CD14-positive monocyte (primary cell): ENCODE measurements at regions not wholly inside any gene's neighbourhood (a gene's known extent, or its start where the extent isn't known, plus 50 kb on each side); places are given as distances from the start of the nearest gene placed in this dataset.
"Not testable (repeated sequence)": the region's sequence is repeated elsewhere in the genome, so short reads cannot be mapped to it uniquely, and the experiment has no call there.

ENCODE experiments used
- DNase-seq, 3 donors: peaks; one replicate each; pipeline ENCODE4 v3.0.0-alpha.2; 2011 to 2022
- H2AFZ ChIP-seq: 2 replicates; pipeline ENCODE4 v1.6.0; 2012; ENCODE audit warnings: mild to moderate bottlenecking, low read depth, low read length, inconsistent platforms; ENCODE audit not compliant: insufficient read depth, poor library complexity, severe bottlenecking
- H3K27ac ChIP-seq, 2 donors: 1 replicate in 1 of 2; 2 replicates in 1 of 2; pipeline ENCODE4 v1.5.1; 2012 to 2013; ENCODE audit warnings: low read length in 2 of 2, control low read depth in 1 of 2, inconsistent platforms in 1 of 2, low read depth in 1 of 2, mild to moderate bottlenecking in 1 of 2
- H3K27me3 ChIP-seq, 2 donors: one replicate each; pipeline versions ENCODE4 v1.6.0 to v1.6.1; 2011 to 2013; ENCODE audit warnings: low read length in 2 of 2; ENCODE audit not compliant: control insufficient read depth in 2 of 2, insufficient read depth in 2 of 2
- H3K36me3 ChIP-seq, 2 donors: replicated peaks in 1 of 2; 1 replicate in 1 of 2; 2 replicates in 1 of 2; pipeline versions ENCODE4 v1.5.1 to v1.6.1; 2012 to 2013; ENCODE audit warnings: low read length in 2 of 2, control low read depth in 1 of 2, inconsistent platforms in 1 of 2, mild to moderate bottlenecking in 1 of 2; ENCODE audit not compliant: insufficient read depth in 2 of 2, control insufficient read depth in 1 of 2
- H3K4me1 ChIP-seq, 2 donors: 1 replicate in 1 of 2; 2 replicates in 1 of 2; pipeline versions ENCODE4 v1.5.1 to v1.6.1; 2012 to 2013; ENCODE audit warnings: low read length in 2 of 2, control low read depth in 1 of 2, inconsistent platforms in 1 of 2, mild to moderate bottlenecking in 1 of 2, moderate library complexity in 1 of 2; ENCODE audit not compliant: insufficient read depth in 2 of 2, control insufficient read depth in 1 of 2
- H3K4me2 ChIP-seq: replicated peaks from 2 replicates; pipeline ENCODE3; 2012; ENCODE audit warnings: low read length, moderate library complexity, mild to moderate bottlenecking; ENCODE audit not compliant: poor library complexity, severe bottlenecking; ENCODE audit errors: extremely low read depth
- H3K4me3 ChIP-seq, 3 experiments: fragments of 200-600 bp in 1 of 3; sonication (generic) in 1 of 3; replicated peaks in 1 of 3; 1 replicate in 2 of 3; 2 replicates in 1 of 3; pipeline ENCODE4 v1.5.1; 2011 to 2013; ENCODE audit warnings: low read length in 3 of 3, mild to moderate bottlenecking in 3 of 3, control low read depth in 2 of 3, low read depth in 2 of 3, inconsistent platforms in 1 of 3, moderate library complexity in 1 of 3
- H3K79me2 ChIP-seq: 2 replicates; pipeline ENCODE4 v1.6.0; 2012; ENCODE audit warnings: mild to moderate bottlenecking, control low read depth, inconsistent platforms, low read length, moderate library complexity; ENCODE audit not compliant: insufficient read depth
- H3K9ac ChIP-seq: 2 replicates; pipeline ENCODE4 v1.6.0; 2017; ENCODE audit warnings: low read length, mild to moderate bottlenecking; ENCODE audit not compliant: insufficient read depth, poor library complexity, severe bottlenecking
- H3K9me3 ChIP-seq, 2 donors: replicated peaks in 1 of 2; 1 replicate in 1 of 2; 2 replicates in 1 of 2; pipeline versions ENCODE4 v1.5.1 to v1.6.1; 2012 to 2013; ENCODE audit warnings: low read length in 2 of 2, control low read depth in 1 of 2; ENCODE audit not compliant: control insufficient read depth in 1 of 2, insufficient read depth in 1 of 2
- H4K20me1 ChIP-seq: 2 replicates; pipeline ENCODE4 v1.6.0; 2012; ENCODE audit warnings: mild to moderate bottlenecking, low read length, control low read depth, moderate library complexity; ENCODE audit not compliant: insufficient read depth
- H3K27ac Mint-ChIP-seq, 7 donors: one replicate each; pipeline ENCODE4 v1.8.0; 2020; ENCODE audit warnings: mild to moderate bottlenecking in 7 of 7, mixed read lengths in 7 of 7, moderate library complexity in 6 of 7, inconsistent platforms in 2 of 7
- H3K27me3 Mint-ChIP-seq, 3 donors: one replicate each; pipeline ENCODE4 v1.8.0; 2021 to 2022; ENCODE audit warnings: low read depth in 3 of 3, mild to moderate bottlenecking in 3 of 3, mixed read lengths in 3 of 3, moderate library complexity in 3 of 3, inconsistent platforms in 1 of 3
- H3K36me3 Mint-ChIP-seq, 2 donors: one replicate each; pipeline ENCODE4 v1.8.0; 2020; ENCODE audit warnings: mixed read lengths in 2 of 2, inconsistent platforms in 1 of 2, mild to moderate bottlenecking in 1 of 2
- H3K4me1 Mint-ChIP-seq: one replicate; pipeline ENCODE4 v1.8.0; 2020; ENCODE audit warnings: mild to moderate bottlenecking, mixed read lengths
- H3K4me3 Mint-ChIP-seq, 2 donors: one replicate each; pipeline ENCODE4 v1.8.0; 2020; ENCODE audit warnings: mild to moderate bottlenecking in 2 of 2, mixed read lengths in 2 of 2, moderate library complexity in 1 of 2
- H3K9me3 Mint-ChIP-seq, 7 donors: one replicate each; pipeline ENCODE4 v1.8.0; 2020 to 2022; ENCODE audit warnings: mixed read lengths in 7 of 7, mild to moderate bottlenecking in 6 of 7, moderate library complexity in 6 of 7, inconsistent platforms in 2 of 7
- CTCF ChIP-seq: fragments of 200-600 bp; IDR thresholded peaks from one replicate; pipeline ENCODE4 v1.8.0; 2022; ENCODE audit warnings: antibody characterized with exemption, mild to moderate bottlenecking
- WGBS: methylation state at CpG from one replicate; pipeline ENCODE4 v1.1.5; 2013; ENCODE audit warnings: missing lambda C conversion rate; ENCODE audit not compliant: insufficient coverage; 5-methylcytosine and 5-hydroxymethylcytosine counted together
- intact Hi-C, 2 donors: fragments of 100-400 bp; cut with micrococcal nuclease; formaldehyde crosslinking; loops; one replicate each; pipeline versions ENCODE4 v1.15.0 to v1.15.1; 2023

- H4K20me1 ChIP-seq, result no peaks in the 10 kb centered on the region
- peaks cover 0 to 6% of the 10 kb centered on the region in 2 donors for H3K9me3 ChIP-seq
- 25% methylated on average over 29 of the region's 30 CpGs for WGBS
- peak overlapping the region; percentile 53 to 83 (median 59) for H3K4me3 ChIP-seq
- Mint-ChIP-seq H3K27me3 (peaks cover 0 to 5% (median 0%) of the 10 kb centered on the region in 3 donors), H3K4me1 (peaks cover 64% of the 10 kb centered on the region), H3K4me3 (peak overlapping the region; percentile 85 to 98), H3K9me3 (peaks cover 0 to 16% (median 14%) of the 10 kb centered on the region in 7 donors), H3K36me3 (peaks cover 11 to 19% of the 10 kb centered on the region in 2 donors), H3K27ac (peak overlapping the region; percentile 93 to 98 (median 96))
- H3K4me1 ChIP-seq, result peaks cover 61 to 63% of the 10 kb centered on the region in 2 donors
- H2AFZ ChIP-seq, result peak overlapping the region; percentile 69
- peak overlapping the region; percentile 93 to 96 for H3K27ac ChIP-seq
- H3K4me2 ChIP-seq, result peak overlapping the region; percentile 78
- H3K36me3 ChIP-seq, result no peaks in the 10 kb centered on the region
- H3K9ac ChIP-seq, result peak overlapping the region; percentile 67
- TF ChIP-seq CTCF, result no peak
- H3K27me3 ChIP-seq, result no peaks in the 10 kb centered on the region
- intact Hi-C loops, result loop anchor here (2.0 to 5.0 kb wide), 3 partner anchors 41 to 79 kb away; no protein-coding TSS in a partner anchor
- peak in 2 of 3 donors; percentile 35 to 42 for DNase-seq
- peaks cover 18% of the 10 kb centered on the region for H3K79me2 ChIP-seq
Observed at GRCh38 chr14:99035712-99036610, 236.0 kb downstream of the BCL11B start.

GRCh38 chr14:99036611-99037293 is 235.2 kb downstream of the BCL11B start:
- Histone ChIP-seq H3K9me3 (peaks cover 0 to 6% of the 10 kb centered on the region in 2 donors), H4K20me1 (no peaks in the 10 kb centered on the region), H3K9ac (peak overlapping the region; percentile 67), H2AFZ (peak overlapping the region; percentile 69), H3K79me2 (peaks cover 18% of the 10 kb centered on the region), H3K27ac (peak overlapping the region; percentile 93 to 96), H3K4me2 (peak overlapping the region; percentile 78), H3K27me3 (no peaks in the 10 kb centered on the region), H3K36me3 (no peaks in the 10 kb centered on the region), H3K4me1 (peaks cover 66% of the 10 kb centered on the region in 2 donors), H3K4me3 (peak overlapping the region; percentile 53 to 83 (median 59))
- TF ChIP-seq CTCF, result no peak
- intact Hi-C loops, result loop anchor here (2.0 to 5.0 kb wide), 3 partner anchors 41 to 80 kb away; no protein-coding TSS in a partner anchor
- peak overlapping the region; percentile 85 to 98 for H3K4me3 Mint-ChIP-seq
- peaks cover 0 to 5% (median 2%) of the 10 kb centered on the region in 3 donors for H3K27me3 Mint-ChIP-seq
- H3K4me1 Mint-ChIP-seq, result peaks cover 68% of the 10 kb centered on the region
- peak; percentile 84 to 95 (median 94) for DNase-seq
- H3K27ac Mint-ChIP-seq, result peak overlapping the region; percentile 93 to 98 (median 96)
- peaks cover 11 to 19% of the 10 kb centered on the region in 2 donors for H3K36me3 Mint-ChIP-seq
- H3K9me3 Mint-ChIP-seq, result peaks cover 0 to 16% (median 14%) of the 10 kb centered on the region in 7 donors
- WGBS, result 11% methylated on average over 19 of the region's 25 CpGs

GRCh38 chr14:99037326-99037725 is 234.7 kb downstream of the BCL11B start:
- Mint-ChIP-seq H3K27ac (peak overlapping the region; percentile 93 to 98 (median 96)), H3K36me3 (peaks cover 6 to 13% of the 10 kb centered on the region in 2 donors)
- WGBS, result 0% methylated on average over 1 of the region's 1 CpG

More at GRCh38 chr14:99037326-99037725, 234.7 kb downstream of the BCL11B start:
- not testable (repeated sequence) for H2AFZ ChIP-seq, H3K27me3 ChIP-seq, H4K20me1 ChIP-seq, H3K27me3 Mint-ChIP-seq, H3K36me3 ChIP-seq, H3K9me3 ChIP-seq, H3K9ac ChIP-seq
- Mint-ChIP-seq H3K4me3 (peak overlapping the region; percentile 85 to 98), H3K4me1 (peaks cover 68% of the 10 kb centered on the region), H3K9me3 (peaks cover 0 to 11% (median 9%) of the 10 kb centered on the region in 7 donors)
- peaks cover 66% of the 10 kb centered on the region in 2 donors for H3K4me1 ChIP-seq
- peak overlapping the region; percentile 78 for H3K4me2 ChIP-seq
- peak overlapping the region; percentile 93 to 96 for H3K27ac ChIP-seq
- H3K4me3 ChIP-seq, result peak overlapping the region in 1 of 3 experiments; percentile 83
- DNase-seq, result peak in 2 of 3 donors; percentile 37 to 45
- intact Hi-C loops, result loop anchor here (2.0 to 5.0 kb wide), 3 partner anchors 40 to 81 kb away; no protein-coding TSS in a partner anchor
- peaks cover 18% of the 10 kb centered on the region for H3K79me2 ChIP-seq
